Ramos (cell line): ENCODE measurements at regions not wholly inside any gene's neighbourhood (a gene's known extent, or its start where the extent isn't known, plus 50 kb on each side); places are given as distances from the start of the nearest gene placed in this dataset.
"Not testable (repeated sequence)": the region's sequence is repeated elsewhere in the genome, so short reads cannot be mapped to it uniquely, and the experiment has no call there.

ENCODE experiments used
- in situ Hi-C: fragments of 300-500 bp; cut with MboI; formaldehyde crosslinking; loops from one replicate; pipeline ENCODE4 v1.14.3; 2022; ENCODE audit warnings: low sequenced_read_pairs; ENCODE audit not compliant: unreplicated experiment

DNA sequence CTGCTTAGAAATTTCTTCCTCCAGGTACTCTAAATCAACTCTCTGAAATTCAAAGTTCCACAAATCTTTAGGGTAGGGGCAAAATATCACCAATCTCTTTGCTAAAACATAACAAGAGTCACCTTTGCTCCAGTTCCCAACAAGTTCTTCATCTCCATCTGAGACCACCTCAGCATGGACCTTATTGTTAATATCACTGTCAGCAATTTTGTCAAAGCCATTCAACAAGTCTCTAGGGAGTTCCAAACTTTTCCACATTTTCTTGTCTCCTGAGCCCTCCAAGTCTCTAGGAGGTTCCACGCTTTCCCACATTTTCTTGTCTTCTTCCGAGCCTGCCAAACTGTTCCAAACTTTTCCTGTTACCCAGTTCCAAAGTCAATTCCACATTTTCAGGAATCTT is 255.9 kb downstream of the TDRD15 start:
- in situ Hi-C loops = not testable (repeated sequence)

- in situ Hi-C loops = no loop called here
Measured at GRCh38 chr2:21381421-21381820, 257.7 kb downstream of the TDRD15 start.

DNA sequence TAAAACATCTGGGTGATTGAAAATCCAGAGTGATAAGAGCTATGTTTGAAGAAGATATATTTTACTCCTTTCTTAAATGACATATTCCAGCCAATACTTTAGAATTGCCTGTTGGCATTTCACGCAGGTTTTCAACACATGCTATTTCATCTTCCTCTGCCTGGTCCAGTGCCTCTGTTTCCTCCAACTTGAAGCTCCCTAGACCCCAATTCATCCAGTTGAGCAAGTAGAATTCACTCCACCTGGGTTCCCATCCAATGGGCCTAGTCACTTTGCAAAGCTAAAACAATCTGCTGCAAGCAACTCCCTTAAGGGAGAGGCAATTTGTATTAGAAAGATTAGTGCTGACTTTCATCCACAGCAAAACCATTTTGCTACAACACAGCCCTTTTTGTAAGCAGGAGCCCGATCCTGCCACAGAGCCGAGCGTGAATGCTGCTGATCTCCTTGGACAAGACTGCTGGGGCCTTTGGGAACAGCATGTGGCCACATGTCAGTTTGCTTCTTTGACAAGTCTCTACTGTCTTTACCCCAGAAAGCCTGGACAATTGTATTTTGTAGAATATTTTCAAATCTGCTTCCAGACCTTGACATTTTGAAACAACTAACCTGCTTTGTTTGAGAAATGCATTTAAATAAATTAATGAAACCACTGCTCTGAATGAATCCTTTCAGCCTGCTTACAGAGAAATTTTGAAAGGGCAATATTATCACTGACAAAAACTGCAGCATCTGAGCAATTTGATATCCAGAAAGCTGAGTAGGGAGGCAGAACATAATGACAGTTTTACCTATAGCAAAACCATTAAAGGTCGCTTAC is 259.1 kb downstream of the TDRD15 start:
- in situ Hi-C loops = no loop called here

DNA sequence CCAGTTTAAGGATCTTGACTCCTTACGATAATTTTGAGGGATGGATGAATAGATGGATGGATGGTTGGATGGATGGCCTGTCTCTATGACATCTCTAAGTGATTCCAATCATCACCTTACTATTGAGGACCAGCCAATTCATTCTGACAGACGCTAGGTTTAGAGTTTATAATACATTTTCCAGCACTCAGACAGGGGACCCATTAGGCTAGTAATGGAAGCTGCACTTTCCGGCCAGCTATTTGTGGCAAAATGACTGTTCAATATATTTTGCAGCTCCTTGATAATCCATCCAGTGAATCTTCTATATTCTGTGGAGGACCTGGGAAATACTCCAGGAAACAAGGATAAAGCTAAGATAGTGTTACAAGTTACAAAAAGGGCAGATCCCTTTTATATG is 262.9 kb downstream of the TDRD15 start:
- in situ Hi-C loops = no loop called here

GRCh38 chr2:21392649-21393048 is 268.9 kb downstream of the TDRD15 start:
- in situ Hi-C loops = no loop called here

GRCh38 chr2:21393173-21393572 is 269.4 kb downstream of the TDRD15 start:
- in situ Hi-C loops = no loop called here

DNA sequence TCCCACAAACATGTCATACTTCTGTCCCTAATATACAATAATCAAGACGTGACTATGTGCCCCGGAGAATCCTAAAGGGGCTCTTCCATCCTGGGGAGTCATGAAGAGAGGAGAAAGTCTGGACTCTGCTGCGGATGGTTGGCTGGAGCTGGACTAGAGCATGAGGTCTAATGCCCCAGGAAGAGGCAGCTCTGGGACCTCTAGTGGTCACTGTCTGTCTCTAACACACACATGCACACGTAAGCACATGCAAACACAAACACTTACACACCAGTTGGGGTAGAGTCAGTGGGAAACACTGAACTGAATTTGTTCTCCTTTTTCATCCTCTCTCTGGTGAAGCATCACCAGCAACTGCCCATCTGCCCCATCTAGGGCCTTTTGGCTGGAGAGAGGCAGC is 271.6 kb downstream of the TDRD15 start:
- in situ Hi-C loops = no loop called here

GRCh38 chr2:21396252-21396651 is 272.5 kb downstream of the TDRD15 start:
- in situ Hi-C loops = no loop called here

DNA sequence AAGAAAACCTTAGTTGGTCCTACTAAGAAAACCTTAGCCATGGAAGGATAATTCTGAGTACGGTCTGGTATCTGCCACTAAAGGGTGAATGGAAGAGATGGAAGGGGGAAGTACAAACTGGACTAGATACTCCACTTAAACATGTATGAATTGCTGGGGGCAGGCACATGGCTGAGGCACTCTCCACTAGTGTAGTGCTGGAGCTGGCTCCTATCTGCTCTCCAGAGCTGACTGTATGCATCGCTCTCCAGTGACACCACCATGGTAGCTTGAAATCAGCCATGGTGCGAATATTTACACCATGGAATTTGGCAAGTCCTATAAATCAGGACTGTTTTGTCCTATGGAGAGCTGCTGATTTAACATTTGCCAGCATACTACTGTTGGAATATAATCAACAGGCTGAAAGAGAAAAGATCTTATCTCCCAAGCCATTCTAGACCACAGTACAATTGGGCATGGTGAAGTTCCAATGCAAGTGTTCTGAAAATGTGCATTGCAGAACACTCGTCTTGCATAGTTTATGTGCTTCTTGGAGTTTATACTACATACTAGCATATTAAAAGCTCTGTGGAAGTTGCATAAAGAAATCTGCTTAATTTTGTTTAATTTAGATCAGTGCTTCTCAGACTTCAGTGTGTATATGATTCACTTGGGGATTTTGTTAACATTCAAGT is 277.4 kb downstream of the TDRD15 start:
- in situ Hi-C loops = no loop called here

DNA sequence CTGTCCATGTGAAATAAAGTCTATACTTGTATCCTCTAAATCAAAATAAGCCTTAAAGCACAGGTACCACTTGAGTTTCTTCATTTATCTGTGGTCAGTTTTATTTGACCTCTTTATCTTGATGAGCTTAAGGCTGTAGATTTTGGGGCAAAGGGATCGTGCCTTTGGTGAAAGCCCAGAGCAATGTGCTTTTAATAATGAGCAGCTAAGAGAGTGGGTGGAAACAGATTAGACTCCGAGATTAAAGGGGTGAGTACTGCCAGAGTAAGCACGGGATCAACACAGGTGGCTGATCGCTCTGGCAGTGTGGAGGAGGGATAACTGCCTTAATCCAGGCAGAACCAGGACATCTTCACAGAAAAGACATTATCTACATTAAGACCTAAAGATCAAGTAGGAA is 280.4 kb downstream of the TDRD15 start:
- in situ Hi-C loops = no loop called here

DNA sequence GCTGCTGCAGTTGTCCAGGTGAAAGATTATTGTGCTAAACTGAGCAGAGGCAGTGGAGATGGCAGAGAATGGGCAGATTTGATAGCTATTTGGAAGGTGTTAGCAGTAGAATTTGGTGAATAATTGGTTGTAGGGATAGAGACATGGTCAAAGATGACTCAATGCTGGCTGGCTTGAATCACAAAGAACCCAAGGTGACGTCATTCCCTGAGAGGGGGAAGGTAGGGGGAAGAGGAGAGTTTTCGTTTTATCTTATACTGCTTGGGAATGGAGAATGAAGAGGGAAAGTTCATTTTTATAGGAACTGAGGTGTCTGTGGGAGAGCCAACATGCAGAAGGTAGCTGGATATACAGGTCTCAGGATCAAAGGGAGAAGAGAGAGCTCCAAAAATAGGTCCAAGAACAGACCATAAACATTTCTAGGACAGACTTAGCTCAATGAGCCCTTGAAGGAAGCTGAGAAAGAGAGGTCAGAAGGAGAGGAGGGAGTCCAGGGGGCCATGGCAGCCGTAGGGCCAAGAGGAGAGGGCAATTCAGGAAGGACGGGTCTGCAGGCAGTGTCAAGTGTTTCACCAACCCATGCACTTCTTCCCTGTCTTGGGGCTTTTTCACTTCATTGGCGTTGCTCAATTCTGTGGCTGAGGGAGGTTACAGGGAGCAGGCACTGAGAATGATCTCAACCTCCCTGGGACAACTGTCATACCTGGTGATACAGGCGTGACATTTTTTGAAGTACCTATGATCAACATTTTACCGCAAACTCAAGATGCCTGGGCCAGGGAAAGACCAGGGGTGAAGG is 281.3 kb downstream of the TDRD15 start:
- in situ Hi-C loops = no loop called here

- in situ Hi-C loops = no loop called here
Measured at GRCh38 chr2:21406386-21406785, 282.6 kb downstream of the TDRD15 start.

DNA sequence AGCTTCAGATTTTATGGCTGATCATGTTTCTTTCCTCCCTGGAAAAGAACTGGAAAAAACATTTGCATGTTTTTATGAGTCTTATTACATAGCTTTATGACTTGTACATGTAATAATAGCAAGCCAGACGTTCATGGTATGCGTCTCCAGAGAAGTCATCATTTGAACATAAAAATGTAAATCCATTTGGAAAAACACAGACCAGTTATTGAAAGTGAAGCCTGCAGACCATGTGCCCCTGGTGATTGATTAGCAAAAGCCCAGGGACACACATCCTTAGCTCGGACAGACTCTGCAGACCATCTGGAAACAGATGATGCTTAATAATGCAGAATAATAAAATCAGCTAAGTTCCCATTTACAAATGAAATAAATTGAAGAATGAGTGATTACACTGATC is 283.1 kb downstream of the TDRD15 start:
- in situ Hi-C loops = no loop called here

DNA sequence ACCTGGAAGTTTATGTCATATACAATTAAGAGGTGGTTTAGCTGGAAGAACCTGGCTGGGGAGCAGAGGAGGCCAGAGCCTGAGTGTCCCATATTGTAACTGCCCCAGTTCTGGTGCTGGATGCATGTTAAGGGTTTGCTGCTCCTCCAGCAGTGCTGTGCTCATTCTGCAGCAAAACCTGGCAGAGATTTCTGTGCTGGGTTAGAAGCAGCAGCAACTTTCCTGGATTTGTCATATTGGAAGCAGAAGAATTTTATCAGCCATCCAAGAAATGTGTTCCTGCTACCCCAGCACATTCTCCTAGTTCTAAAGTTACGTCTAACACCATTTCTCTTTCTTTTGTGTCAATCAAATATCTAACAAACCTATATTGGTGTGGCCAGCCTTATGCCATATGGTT is 284.1 kb downstream of the TDRD15 start:
- in situ Hi-C loops = no loop called here

DNA sequence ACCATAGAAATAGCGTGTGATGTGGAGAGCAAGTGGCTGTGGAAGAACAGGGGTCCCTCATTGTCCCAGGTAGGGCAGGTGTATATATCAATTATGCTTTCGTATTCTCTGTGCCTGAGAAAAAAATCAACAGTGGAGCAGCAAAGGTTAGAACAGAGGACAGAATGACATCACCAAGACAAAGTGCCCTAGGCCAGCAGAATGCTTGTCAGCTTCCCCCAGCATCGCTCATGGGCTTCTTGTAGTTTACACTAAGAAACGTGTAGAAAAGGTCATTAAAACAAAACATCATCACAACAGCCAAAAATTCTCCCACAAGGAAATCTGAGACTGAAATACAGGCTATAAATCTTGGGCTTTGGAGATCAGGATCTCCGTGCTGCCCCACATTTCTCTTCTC is 288.0 kb downstream of the TDRD15 start:
- in situ Hi-C loops = no loop called here

DNA sequence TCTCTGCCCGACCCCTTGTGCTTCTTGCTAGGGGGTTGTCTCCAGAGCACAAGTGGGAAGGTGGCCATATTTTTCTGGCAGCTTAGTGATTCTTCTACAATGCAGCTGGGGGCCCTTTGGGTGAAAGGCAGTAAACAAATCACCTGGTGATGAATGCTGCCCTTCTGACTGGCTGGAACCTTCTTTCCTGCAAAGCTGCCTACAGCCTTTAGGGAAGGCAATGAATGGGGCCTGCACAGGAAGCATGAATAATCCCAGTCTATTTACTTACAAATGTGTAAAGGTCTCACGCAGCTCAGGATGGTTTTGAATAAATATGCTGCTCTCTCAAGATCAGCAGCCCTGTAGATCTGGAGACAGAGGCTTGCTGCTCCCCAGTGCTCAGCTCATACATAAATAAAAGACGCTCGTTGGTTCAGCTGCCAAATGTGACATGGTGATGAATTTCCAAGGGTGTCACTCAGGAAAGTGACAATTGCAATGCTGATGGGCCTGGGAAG is 289.2 kb downstream of the TDRD15 start:
- in situ Hi-C loops = no loop called here

GRCh38 chr2:21415234-21415633 is 291.5 kb downstream of the TDRD15 start:
- in situ Hi-C loops = no loop called here

DNA sequence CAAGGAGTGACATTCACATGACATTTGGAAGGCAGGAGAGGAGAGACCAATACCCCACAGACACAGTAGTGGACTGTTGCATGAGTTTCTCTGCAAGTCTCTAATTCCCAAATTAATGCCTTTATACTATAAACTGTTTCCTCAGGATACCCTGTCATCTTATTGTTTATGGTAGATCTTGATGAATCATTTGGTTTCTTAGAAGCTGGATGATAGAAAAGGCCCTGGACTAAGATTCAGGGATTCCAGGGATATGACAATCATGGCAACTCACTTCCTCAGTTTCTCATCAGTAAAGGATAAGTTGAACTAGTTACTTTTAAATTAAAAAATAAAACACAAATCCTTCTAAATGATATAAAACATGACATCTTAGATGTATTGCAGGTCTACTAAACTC is 292.5 kb downstream of the TDRD15 start:
- in situ Hi-C loops = no loop called here

- in situ Hi-C loops = no loop called here
Measured at GRCh38 chr2:21418456-21418855, 294.7 kb downstream of the TDRD15 start.

GRCh38 chr2:21420553-21421335 is 297.0 kb downstream of the TDRD15 start:
- in situ Hi-C loops = no loop called here
